Smooth muscle cell (in vitro differentiated cells): ENCODE measurements at regions not wholly inside any gene's neighbourhood (a gene's known extent, or its start where the extent isn't known, plus 50 kb on each side); places are given as distances from the start of the nearest gene placed in this dataset.
"Not testable (repeated sequence)": the region's sequence is repeated elsewhere in the genome, so short reads cannot be mapped to it uniquely, and the experiment has no call there.

Experiments used
- DNase-seq: peaks from one replicate; lab custom pipeline; 2025; ENCODE audit not compliant: unreplicated experiment; lab: John Stamatoyannopoulos, UW
- H2AFZ ChIP-seq: fragments of 200-600 bp; sonication (generic); 2 replicates; pipeline ENCODE4 v1.6.0; 2016; ENCODE audit warnings: antibody characterized with exemption, low read depth, mild to moderate bottlenecking
- H3F3A ChIP-seq: fragments of 200-600 bp; sonication (generic); 2 replicates; pipeline ENCODE4 v1.6.0; 2017; ENCODE audit warnings: antibody characterized with exemption, low read depth
- H3K27ac ChIP-seq: fragments of 200-600 bp; sonication (generic); 2 replicates; pipeline ENCODE4 v1.5.1; 2016; ENCODE audit warnings: low read depth, mild to moderate bottlenecking
- H3K27me3 ChIP-seq: fragments of 200-600 bp; sonication (generic); 2 replicates; pipeline ENCODE4 v1.6.1; 2016; ENCODE audit warnings: low read depth, mild to moderate bottlenecking
- H3K36me3 ChIP-seq: fragments of 200-600 bp; sonication (generic); 2 replicates; pipeline ENCODE4 v1.5.1; 2016; ENCODE audit warnings: low read depth
- H3K4me1 ChIP-seq: fragments of 200-600 bp; sonication (generic); 2 replicates; pipeline ENCODE4 v1.5.1; 2016; ENCODE audit warnings: low read depth
- H3K4me2 ChIP-seq: fragments of 200-600 bp; sonication (generic); 2 replicates; pipeline ENCODE4 v1.6.0; 2016; ENCODE audit warnings: mild to moderate bottlenecking
- H3K4me3 ChIP-seq: fragments of 200-600 bp; sonication (generic); 2 replicates; pipeline ENCODE4 v1.5.1; 2016; ENCODE audit warnings: mild to moderate bottlenecking
- H3K79me2 ChIP-seq: fragments of 200-600 bp; sonication (generic); 2 replicates; pipeline ENCODE4 v1.6.0; 2016; ENCODE audit warnings: low read depth, mild to moderate bottlenecking
- H3K9ac ChIP-seq: fragments of 200-600 bp; sonication (generic); 2 replicates; pipeline ENCODE4 v1.6.0; 2016; ENCODE audit warnings: low read depth
- H3K9me3 ChIP-seq: fragments of 200-600 bp; sonication (generic); replicated peaks from 2 replicates; pipeline ENCODE4 v1.5.1; 2016; ENCODE audit warnings: low read depth
- H4K20me1 ChIP-seq: fragments of 200-600 bp; sonication (generic); 2 replicates; pipeline ENCODE4 v1.6.0; 2016; ENCODE audit warnings: low read depth
- WGBS: methylation state at CpG from one replicate; pipeline ENCODE4 v1.1.7; 2016; ENCODE audit warnings: low lambda C conversion rate; 5-methylcytosine and 5-hydroxymethylcytosine counted together
- TF ChIP-seq, protein P1 (sequence below): fragments of 200-600 bp; sonication (generic); IDR thresholded peaks from 2 replicates; pipeline ENCODE4 v1.5.1; 2017; ENCODE audit warnings: borderline replicate concordance, mild to moderate bottlenecking, antibody characterized with exemption; ENCODE audit not compliant: insufficient read depth, poor library complexity, severe bottlenecking

DNA sequence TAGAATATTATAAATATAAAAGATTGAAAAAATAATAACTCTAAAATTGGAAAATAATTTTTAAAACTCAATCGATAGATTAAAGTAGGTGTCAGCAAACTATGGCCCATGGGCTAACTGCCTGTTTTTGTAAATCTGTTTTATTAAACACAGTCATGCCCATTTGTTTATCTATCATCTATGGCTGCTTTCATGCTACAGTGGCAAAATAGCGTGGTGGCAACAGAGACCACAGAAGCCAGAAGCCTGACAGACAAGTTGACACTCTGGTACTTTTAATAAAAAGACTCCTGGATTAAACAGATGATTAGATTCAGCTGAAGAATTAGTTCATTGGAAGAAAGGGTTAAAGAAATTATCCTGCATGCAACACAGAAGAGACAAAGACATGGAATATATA is 400.7 kb upstream of the RORB start:
- no peaks in the 10 kb centered on the region for H3K36me3 ChIP-seq
- H3K27ac ChIP-seq, result no peak overlapping the region
- peak overlapping the region; percentile 18 for H2AFZ ChIP-seq
- H3K4me3 ChIP-seq, result no peak overlapping the region
- DNase-seq, result no peak
- no peaks in the 10 kb centered on the region for H3K27me3 ChIP-seq
- H3K79me2 ChIP-seq, result no peaks in the 10 kb centered on the region
- H3F3A ChIP-seq, result no peaks in the 10 kb centered on the region
- H4K20me1 ChIP-seq, result no peaks in the 10 kb centered on the region
- H3K4me1 ChIP-seq, result no peaks in the 10 kb centered on the region
- no peak overlapping the region for H3K9ac ChIP-seq
- TF ChIP-seq, protein P1, sequence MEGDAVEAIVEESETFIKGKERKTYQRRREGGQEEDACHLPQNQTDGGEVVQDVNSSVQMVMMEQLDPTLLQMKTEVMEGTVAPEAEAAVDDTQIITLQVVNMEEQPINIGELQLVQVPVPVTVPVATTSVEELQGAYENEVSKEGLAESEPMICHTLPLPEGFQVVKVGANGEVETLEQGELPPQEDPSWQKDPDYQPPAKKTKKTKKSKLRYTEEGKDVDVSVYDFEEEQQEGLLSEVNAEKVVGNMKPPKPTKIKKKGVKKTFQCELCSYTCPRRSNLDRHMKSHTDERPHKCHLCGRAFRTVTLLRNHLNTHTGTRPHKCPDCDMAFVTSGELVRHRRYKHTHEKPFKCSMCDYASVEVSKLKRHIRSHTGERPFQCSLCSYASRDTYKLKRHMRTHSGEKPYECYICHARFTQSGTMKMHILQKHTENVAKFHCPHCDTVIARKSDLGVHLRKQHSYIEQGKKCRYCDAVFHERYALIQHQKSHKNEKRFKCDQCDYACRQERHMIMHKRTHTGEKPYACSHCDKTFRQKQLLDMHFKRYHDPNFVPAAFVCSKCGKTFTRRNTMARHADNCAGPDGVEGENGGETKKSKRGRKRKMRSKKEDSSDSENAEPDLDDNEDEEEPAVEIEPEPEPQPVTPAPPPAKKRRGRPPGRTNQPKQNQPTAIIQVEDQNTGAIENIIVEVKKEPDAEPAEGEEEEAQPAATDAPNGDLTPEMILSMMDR, result no peak
- H3K9me3 ChIP-seq, result no peaks in the 10 kb centered on the region
- no peak overlapping the region for H3K4me2 ChIP-seq
- 95% methylated on average over 2 of the region's 2 CpGs for WGBS

DNA sequence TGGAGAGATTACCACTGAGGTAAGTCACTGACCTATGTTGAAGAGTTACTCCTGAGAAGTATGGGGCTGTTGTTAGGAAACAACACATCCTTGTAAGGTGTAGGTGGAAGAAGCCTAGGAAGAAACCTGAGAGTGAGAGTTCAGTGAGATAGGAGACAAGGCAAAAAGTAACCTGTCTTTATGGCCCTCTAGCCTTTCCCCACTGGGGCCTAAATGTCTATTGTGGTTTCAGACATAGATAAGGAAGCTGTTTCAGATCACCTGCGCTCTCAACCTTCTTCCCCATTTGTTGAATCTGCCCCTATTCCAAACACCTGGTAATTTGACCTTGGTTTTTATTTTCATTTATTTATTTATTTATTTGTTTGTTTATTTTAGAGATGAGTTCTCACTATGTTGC is 397.1 kb upstream of the RORB start:
- no peak overlapping the region for H3K9ac ChIP-seq
- H3K4me1 ChIP-seq, result no peaks in the 10 kb centered on the region
- no peaks in the 10 kb centered on the region for H3K79me2 ChIP-seq
- TF ChIP-seq, protein P1, result no peak
- WGBS, result 100% methylated on average over 1 of the region's 1 CpG
- no peak for DNase-seq
- no peaks in the 10 kb centered on the region for H3K36me3 ChIP-seq
- no peak overlapping the region for H2AFZ ChIP-seq
- no peak overlapping the region for H3K4me2 ChIP-seq
- H3K27me3 ChIP-seq, result no peaks in the 10 kb centered on the region
- H4K20me1 ChIP-seq, result no peaks in the 10 kb centered on the region
- no peaks in the 10 kb centered on the region for H3K9me3 ChIP-seq
- no peaks in the 10 kb centered on the region for H3F3A ChIP-seq
- H3K27ac ChIP-seq, result no peak overlapping the region
- no peak overlapping the region for H3K4me3 ChIP-seq

DNA sequence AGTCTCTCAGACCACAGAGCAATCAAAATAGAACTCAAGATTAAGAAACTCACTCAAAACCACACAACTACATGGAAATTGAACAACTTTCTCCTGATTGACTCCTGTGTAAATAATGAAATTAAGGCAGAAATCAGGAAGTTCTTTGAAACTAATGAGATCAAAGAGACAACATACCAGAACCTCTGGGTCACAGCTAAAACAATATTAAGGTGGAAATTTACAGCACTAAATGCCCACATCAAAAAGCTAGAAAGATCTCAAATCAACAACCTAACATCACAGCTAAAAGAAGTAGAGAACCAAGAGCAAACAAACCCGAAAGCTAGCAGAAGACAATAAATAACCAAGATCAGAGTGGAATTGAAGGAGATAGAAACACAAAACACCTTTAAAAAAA is 395.0 kb upstream of the RORB start:
- H3K27ac ChIP-seq, H3K4me3 ChIP-seq, H2AFZ ChIP-seq, H3K4me1 ChIP-seq, H3K4me2 ChIP-seq, H3K79me2 ChIP-seq, H3K36me3 ChIP-seq, H4K20me1 ChIP-seq, H3K9me3 ChIP-seq, DNase-seq, H3F3A ChIP-seq, H3K27me3 ChIP-seq, H3K9ac ChIP-seq: not testable (repeated sequence)
- WGBS, result 92% methylated on average over 1 of the region's 1 CpG

DNA sequence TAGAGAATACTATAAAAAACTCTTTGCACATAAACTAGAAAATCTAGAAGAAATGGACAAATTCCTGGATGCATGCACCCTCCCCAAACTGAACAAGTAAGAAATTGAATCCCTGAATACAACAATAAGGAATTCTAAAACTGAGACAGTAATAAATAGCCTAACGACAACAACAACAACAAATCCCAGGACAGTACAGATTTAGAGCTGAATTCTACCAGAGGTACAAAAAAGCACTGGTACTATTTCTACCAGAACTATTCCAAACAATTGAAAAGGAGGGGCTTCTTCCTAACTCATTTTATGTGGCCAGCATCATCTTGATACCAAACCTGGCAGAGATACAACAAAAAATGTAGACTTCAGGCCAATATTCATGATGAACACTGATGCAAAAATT is 394.4 kb upstream of the RORB start:
- H3K4me1 ChIP-seq, result no peaks in the 10 kb centered on the region
- H3K4me2 ChIP-seq, result no peak overlapping the region
- WGBS, result 92% methylated on average over 1 of the region's 1 CpG
- no peaks in the 10 kb centered on the region for H3K79me2 ChIP-seq
- H3K9ac ChIP-seq, result no peak overlapping the region
- H4K20me1 ChIP-seq, result no peaks in the 10 kb centered on the region
- H3K4me3 ChIP-seq, result no peak overlapping the region
- H3K36me3 ChIP-seq, result no peaks in the 10 kb centered on the region
- H2AFZ ChIP-seq, result no peak overlapping the region
- H3F3A ChIP-seq, result no peaks in the 10 kb centered on the region
- DNase-seq, result no peak
- no peak overlapping the region for H3K27ac ChIP-seq
- H3K27me3 ChIP-seq, result no peaks in the 10 kb centered on the region
- H3K9me3 ChIP-seq, result no peaks in the 10 kb centered on the region
- TF ChIP-seq, protein P1, result no peak
